ENCODE measurements at regions not wholly inside any gene's neighbourhood (a gene's known extent, or its start where the extent isn't known, plus 50 kb on each side); places are given as distances from the start of the nearest gene placed in this dataset.
"Not testable (repeated sequence)": the region's sequence is repeated elsewhere in the genome, so short reads cannot be mapped to it uniquely, and the experiment has no call there.

GRCh38 chr3:87867001-87867400 lies 191.8 kb downstream of the CGGBP1 start:
- DNase-seq = no peak

- DNase-seq = no peak
These were observed 202.7 kb downstream of the CGGBP1 start for GRCh38 chr3:87856126-87856525.

GRCh38 chr3:87855616-87856015 lies 203.2 kb downstream of the CGGBP1 start:
- DNase-seq = no peak

- DNase-seq = no peak
These were observed 203.6 kb downstream of the CGGBP1 start for GRCh38 chr3:87855211-87855610.

GRCh38 chr3:87848003-87848402 lies 210.8 kb downstream of the CGGBP1 start:
- no peak for DNase-seq

DNA sequence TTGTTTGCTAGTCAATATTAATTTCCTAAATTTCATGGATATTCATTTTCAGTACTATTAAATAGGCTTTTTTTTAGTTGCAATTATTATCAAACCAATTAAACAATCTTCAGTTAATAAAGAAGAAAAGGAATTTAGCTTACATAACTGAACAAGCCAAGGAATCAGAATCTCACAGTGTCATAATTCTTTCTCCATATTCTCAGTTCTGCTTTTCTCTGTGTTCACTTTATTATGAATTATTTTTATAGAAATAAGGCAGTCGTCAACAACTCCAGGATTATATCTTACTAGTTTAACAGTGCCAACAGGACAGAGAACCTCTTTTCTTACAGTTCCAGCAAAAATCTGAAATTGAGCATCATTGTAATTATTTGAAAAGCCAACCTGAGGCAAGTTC lies 221.7 kb downstream of the CGGBP1 start:
- no peak for DNase-seq

DNA sequence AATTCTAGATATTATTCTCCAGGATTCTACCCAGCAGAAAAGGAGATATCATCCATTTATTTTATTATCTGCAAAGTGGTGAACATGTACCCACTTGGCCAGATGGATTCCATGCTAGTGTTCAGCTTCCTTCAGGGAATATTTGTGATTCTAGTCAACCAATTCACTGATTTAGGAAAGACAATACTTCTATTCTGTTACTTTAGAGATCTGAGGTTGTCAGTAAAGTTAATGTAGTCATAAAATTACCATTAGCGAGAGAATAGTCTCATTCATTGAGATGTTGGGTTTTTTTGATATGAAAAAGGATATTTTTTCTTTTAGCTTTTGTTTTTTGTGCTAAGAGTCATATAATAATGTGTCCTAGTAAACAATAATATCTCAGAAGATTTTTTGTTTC lies 222.8 kb downstream of the CGGBP1 start:
- DNase-seq = no peak

GRCh38 chr3:87835236-87835635 lies 223.6 kb downstream of the CGGBP1 start:
- no peak for DNase-seq

- no peak for DNase-seq
These were observed 224.5 kb downstream of the CGGBP1 start for GRCh38 chr3:87834327-87834726.

DNA sequence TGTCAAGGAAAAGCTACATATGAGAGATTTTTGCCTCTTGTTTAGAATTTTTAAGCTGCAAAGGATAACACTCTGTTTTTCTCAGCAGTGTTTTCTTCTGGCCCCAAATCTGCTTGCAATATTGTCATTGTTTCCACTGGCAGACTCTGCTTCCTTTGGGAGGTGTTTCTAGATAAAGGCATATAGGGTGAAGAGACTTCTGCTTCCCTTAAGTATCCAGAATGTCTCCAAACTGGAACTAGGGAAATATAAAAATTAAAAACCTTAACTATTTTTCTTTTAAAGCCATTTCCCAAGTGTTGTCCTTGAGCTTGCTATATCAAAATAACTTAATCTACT lies 225.8 kb downstream of the CGGBP1 start:
- no peak for DNase-seq

- DNase-seq = no peak
These were observed 230.8 kb downstream of the CGGBP1 start for GRCh38 chr3:87828046-87828445.

- DNase-seq = no peak
These were observed 236.2 kb downstream of the CGGBP1 start for GRCh38 chr3:87822563-87822962.

GRCh38 chr3:87813503-87813902 lies 245.3 kb downstream of the CGGBP1 start:
- not testable (repeated sequence) for DNase-seq

GRCh38 chr3:87811953-87812352 lies 246.9 kb downstream of the CGGBP1 start:
- DNase-seq = no peak

DNA sequence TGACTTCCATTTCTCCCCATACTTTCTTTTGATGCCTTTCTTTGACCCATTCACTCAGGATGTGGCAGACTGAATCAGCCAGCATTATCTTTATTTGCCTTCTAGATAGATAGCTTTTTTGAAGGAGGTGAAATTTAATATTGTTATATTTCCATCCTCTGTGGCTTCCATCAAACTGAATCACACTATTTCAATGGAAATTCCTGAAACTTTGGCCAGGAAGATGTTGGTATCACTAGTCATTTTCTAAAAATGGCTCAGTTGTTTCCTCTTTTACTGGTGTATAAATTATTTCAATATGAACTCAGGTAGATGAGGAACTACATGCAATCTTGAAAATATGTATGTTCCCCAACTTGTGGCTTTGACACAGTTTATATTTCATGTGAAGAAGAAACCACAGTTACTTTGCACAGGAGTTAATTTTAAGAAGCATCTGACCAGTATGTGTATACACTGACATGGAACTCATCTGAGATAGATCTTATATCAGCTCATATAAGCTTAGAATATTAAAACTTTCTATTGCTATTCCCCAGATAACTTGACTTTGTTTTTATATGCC lies 248.3 kb downstream of the CGGBP1 start:
- no peak for DNase-seq

- no peak for DNase-seq
These were observed 253.1 kb downstream of the CGGBP1 start for GRCh38 chr3:87805670-87806069.

DNA sequence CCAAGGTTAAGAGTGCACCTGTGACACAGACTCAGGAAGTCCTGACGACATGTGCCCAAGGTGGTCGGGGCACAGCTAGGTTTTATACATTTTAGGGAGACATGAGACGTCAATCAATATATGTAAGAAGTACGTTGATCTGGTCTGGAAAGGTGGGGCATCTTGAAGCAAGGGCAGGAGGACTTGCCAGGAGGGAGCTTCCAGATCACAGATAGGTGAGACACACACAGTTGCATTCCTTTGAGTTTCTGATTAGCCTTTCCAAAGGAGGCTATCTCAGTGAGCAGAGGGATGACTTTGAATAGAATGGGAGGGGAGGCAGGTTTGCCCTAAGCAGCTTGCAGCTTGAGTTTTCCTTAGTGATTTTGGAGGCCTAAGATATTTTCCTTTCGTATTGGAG lies 257.4 kb downstream of the CGGBP1 start:
- DNase-seq = no peak

GRCh38 chr3:87800516-87800915 lies 258.3 kb downstream of the CGGBP1 start:
- DNase-seq = no peak

GRCh38 chr3:87798567-87798947 lies 260.2 kb downstream of the CGGBP1 start:
- no peak for DNase-seq

DNA sequence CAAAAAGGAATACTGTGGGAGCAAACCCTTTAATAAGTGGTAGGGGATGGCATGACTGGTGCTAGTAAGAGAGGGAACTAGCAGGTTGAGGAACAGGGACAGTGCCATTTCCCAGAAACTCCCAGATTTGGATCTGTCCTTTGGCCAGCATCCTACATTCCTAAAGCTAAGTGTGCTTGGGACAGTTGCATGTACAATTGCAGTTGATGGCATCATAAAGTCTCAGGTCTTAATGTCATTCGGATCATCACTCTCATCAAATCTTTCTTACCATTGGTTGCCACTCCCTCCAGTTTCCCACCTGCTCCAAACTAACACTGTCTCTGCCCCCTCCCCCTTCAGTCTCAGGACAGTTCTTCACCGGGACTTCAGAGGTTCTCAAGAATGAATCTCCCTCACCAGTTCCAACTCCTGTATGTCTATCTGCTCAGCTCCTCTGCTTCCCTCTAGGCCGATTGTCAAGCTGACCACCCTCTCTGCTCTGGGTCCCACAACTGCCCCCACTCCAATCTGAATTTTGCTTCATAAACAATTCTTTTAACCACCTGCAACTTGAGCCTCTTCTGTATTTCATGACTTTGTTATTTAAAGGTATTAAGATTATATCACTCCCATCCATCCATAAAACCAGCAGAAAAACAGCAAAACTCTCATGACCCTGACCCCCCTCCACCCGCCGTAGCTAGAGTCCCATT lies 260.8 kb downstream of the CGGBP1 start:
- DNase-seq = no peak

GRCh38 chr3:87796843-87797185 lies 262.0 kb downstream of the CGGBP1 start:
- DNase-seq = no peak

DNA sequence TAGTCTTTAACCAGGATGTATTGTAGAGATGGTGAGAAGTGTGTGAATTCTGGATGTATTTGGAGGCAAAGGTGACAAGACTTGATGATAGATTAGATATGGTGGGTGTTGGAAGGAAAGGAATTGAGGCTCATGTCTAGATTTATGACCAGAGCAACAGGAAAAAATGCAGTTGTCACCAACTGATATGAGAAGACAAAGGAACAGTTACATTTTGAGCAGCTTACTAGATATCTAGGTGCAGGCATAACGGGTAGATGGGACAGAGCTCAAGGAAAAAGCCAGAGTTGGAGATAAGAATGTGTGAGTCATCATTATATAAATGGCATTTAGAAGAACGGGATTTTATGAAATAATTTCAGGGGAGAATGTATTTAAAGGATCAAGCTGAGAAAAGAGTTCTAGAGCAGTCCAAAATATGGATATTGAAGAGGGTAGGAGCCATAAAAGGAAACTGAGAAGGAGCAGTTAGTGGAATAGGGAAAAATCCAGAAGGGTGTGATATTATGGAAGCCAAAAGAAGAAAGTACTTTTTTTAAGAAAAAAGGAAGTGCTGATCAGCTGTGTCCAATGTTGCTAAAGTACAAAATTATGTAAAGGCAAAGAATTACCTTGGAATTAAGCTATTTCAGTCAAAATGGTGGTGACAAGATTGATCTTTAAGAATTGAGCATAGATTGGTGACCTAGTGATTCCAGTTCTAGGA lies 262.5 kb downstream of the CGGBP1 start:
- no peak for DNase-seq

DNA sequence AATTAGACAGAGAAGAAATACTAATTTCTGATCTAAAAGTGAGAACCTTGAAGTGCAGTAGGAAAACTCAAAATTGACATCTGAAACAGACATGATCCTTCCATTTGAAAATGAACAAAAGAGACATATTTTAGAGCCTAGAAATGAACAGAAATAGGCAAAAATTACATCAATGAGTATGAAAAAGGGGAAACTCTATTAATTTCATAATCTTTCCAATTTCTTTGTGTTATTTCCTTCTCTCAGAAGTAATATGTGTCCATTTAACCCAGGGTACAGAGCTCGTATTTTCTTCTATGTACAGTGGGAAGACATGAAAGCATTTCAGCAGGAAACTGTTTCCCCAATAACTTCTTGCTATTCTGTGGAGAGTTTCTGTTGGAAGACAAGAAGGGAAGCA lies 263.1 kb downstream of the CGGBP1 start:
- DNase-seq = no peak

GRCh38 chr3:87793337-87793877 lies 265.4 kb downstream of the CGGBP1 start:
- no peak for DNase-seq

Data from CD4-positive, alpha-beta T cell treated with Interleukin-4 for 4 hours (primary cell).